BLaER1 treated with 17β-estradiol and CSF1 and Interleukin-3, amounts not matched to agents 10 nM and 100 nM (cell line): ENCODE measurements at regions not wholly inside any gene's neighbourhood (a gene's known extent, or its start where the extent isn't known, plus 50 kb on each side); places are given as distances from the start of the nearest gene placed in this dataset.

Experiments
- H3K27ac ChIP-seq, 11 experiments: shearing (Covaris generic); formaldehyde crosslinking; 2 replicates each; pipeline ENCODE4 v1.8.1; 2022
- H3K27me3 ChIP-seq, 11 experiments: shearing (Covaris generic); formaldehyde crosslinking; 2 replicates each; pipeline ENCODE4 v1.8.1; 2022
- H3K36me3 ChIP-seq, 11 experiments: shearing (Covaris generic); formaldehyde crosslinking; 2 replicates each; pipeline ENCODE4 v1.8.1; 2022
- H3K4me1 ChIP-seq, 10 experiments: shearing (Covaris generic); formaldehyde crosslinking; 2 replicates each; pipeline ENCODE4 v1.8.1; 2022
- H3K4me2 ChIP-seq, 11 experiments: shearing (Covaris generic); formaldehyde crosslinking; 2 replicates each; pipeline ENCODE4 v1.8.1; 2022
- H3K4me3 ChIP-seq, 10 experiments: shearing (Covaris generic); formaldehyde crosslinking; 2 replicates each; pipeline ENCODE4 v1.8.1; 2022
- H3K9ac ChIP-seq, 11 experiments: shearing (Covaris generic); formaldehyde crosslinking; 2 replicates each; pipeline ENCODE4 v1.8.1; 2022
- H3K9me3 ChIP-seq, 11 experiments: shearing (Covaris generic); formaldehyde crosslinking; replicated peaks in 1 of 11; 2 replicates each; pipeline ENCODE4 v1.8.1; 2022
- H4K20me1 ChIP-seq, 11 experiments: shearing (Covaris generic); formaldehyde crosslinking; 2 replicates each; pipeline ENCODE4 v1.8.1; 2022
- Cebpa-rat ChIP-seq, 11 experiments: shearing (Covaris generic); IDR thresholded peaks; 2 replicates each; pipeline ENCODE4 v1.8.1; 2022

- Histone ChIP-seq H3K27me3 (no peaks in the 10 kb centered on the region), H3K4me1 (no peaks in the 10 kb centered on the region), H3K9me3 (no peaks in the 10 kb centered on the region), H3K9ac (no peak overlapping the region), H4K20me1 (no peaks in the 10 kb centered on the region), H3K27ac (no peak overlapping the region), H3K36me3 (no peaks in the 10 kb centered on the region), H3K4me2 (no peak overlapping the region), H3K4me3 (no peak overlapping the region)
- TF ChIP-seq Cebpa-rat (IDR thresholded peaks at IDR 0.05), result no peak
These were observed 77.4 kb downstream of the INHBB start for GRCh38 chr2:120423167-120423943.

- Histone ChIP-seq H3K9me3 (no peaks in the 10 kb centered on the region), H4K20me1 (no peaks in the 10 kb centered on the region), H3K4me2 (no peak overlapping the region), H3K36me3 (no peaks in the 10 kb centered on the region), H3K27me3 (no peaks in the 10 kb centered on the region), H3K27ac (no peak overlapping the region), H3K9ac (no peak overlapping the region), H3K4me1 (no peaks in the 10 kb centered on the region), H3K4me3 (no peak overlapping the region)
- no peak for TF ChIP-seq Cebpa-rat (IDR thresholded peaks at IDR 0.05)
These were observed 78.4 kb downstream of the INHBB start for GRCh38 chr2:120424274-120424796.

- H3K9ac ChIP-seq, result no peak overlapping the region
- no peaks in the 10 kb centered on the region for H3K27me3 ChIP-seq
These were observed 79.1 kb downstream of the INHBB start for GRCh38 chr2:120425014-120425413.

GRCh38 chr2:120428748-120429147 is 82.8 kb downstream of the INHBB start:
- no peak overlapping the region for H3K9ac ChIP-seq
- H3K4me2 ChIP-seq, result no peak overlapping the region
- no peak overlapping the region for H3K4me3 ChIP-seq
- H3K4me1 ChIP-seq, result peaks cover 0 to 13% (median 0%) of the 10 kb centered on the region in 10 experiments; a peak in 7 of 20 replicates
- TF ChIP-seq Cebpa-rat (IDR thresholded peaks at IDR 0.05), result no peak
- no peaks in the 10 kb centered on the region for H3K36me3 ChIP-seq
- no peaks in the 10 kb centered on the region for H4K20me1 ChIP-seq
- no peaks in the 10 kb centered on the region for H3K27me3 ChIP-seq
- H3K27ac ChIP-seq, result no peak overlapping the region
- H3K9me3 ChIP-seq, result no peaks in the 10 kb centered on the region

More at GRCh38 chr2:120425014-120425413, 79.1 kb downstream of the INHBB start:
- no peak overlapping the region for H3K4me3 ChIP-seq
- no peaks in the 10 kb centered on the region for H4K20me1 ChIP-seq
- H3K36me3 ChIP-seq, result no peaks in the 10 kb centered on the region
- no peak overlapping the region for H3K27ac ChIP-seq
- no peaks in the 10 kb centered on the region for H3K9me3 ChIP-seq
- TF ChIP-seq Cebpa-rat (IDR thresholded peaks at IDR 0.05), result no peak
- peaks cover 0 to 5% (median 0%) of the 10 kb centered on the region in 10 experiments; a peak in 6 of 20 replicates for H3K4me1 ChIP-seq
- no peak overlapping the region for H3K4me2 ChIP-seq

- Histone ChIP-seq H3K9ac (no peak overlapping the region), H3K27me3 (no peaks in the 10 kb centered on the region), H4K20me1 (peaks cover 0 to under 1% (median 0%) of the 10 kb centered on the region in 11 experiments; a peak in 2 of 22 replicates), H3K36me3 (no peaks in the 10 kb centered on the region), H3K4me3 (no peak overlapping the region), H3K27ac (no peak overlapping the region), H3K4me2 (peak overlapping the region in 4 of 11 experiments; percentile 4 to 32 (median 8); a peak in 4 of 22 replicates), H3K4me1 (peaks cover 0 to 13% (median 0%) of the 10 kb centered on the region in 10 experiments; a peak in 7 of 20 replicates), H3K9me3 (no peaks in the 10 kb centered on the region)
- no peak for TF ChIP-seq Cebpa-rat (IDR thresholded peaks at IDR 0.05)
These were observed 83.9 kb downstream of the INHBB start for GRCh38 chr2:120429586-120430500.

GRCh38 chr2:120430501-120430830 is 84.5 kb downstream of the INHBB start:
- Histone ChIP-seq H3K4me2 (peak overlapping the region in 4 of 11 experiments; percentile 4 to 32 (median 8); a peak in 4 of 22 replicates), H3K27me3 (no peaks in the 10 kb centered on the region), H3K9me3 (no peaks in the 10 kb centered on the region), H3K36me3 (no peaks in the 10 kb centered on the region), H3K27ac (no peak overlapping the region), H3K4me1 (peaks cover 0 to 13% (median 0%) of the 10 kb centered on the region in 10 experiments; a peak in 7 of 20 replicates), H4K20me1 (peaks cover 0 to 6% (median 0%) of the 10 kb centered on the region in 11 experiments; a peak in 2 of 22 replicates), H3K4me3 (no peak overlapping the region), H3K9ac (no peak overlapping the region)
- no peak for TF ChIP-seq Cebpa-rat (IDR thresholded peaks at IDR 0.05)

- Histone ChIP-seq H3K36me3 (no peaks in the 10 kb centered on the region), H3K4me2 (peak overlapping the region in 2 of 11 experiments; percentile 7 to 32; a peak in 1 of 22 replicates), H4K20me1 (peaks cover 0 to 10% (median 0%) of the 10 kb centered on the region in 11 experiments; a peak in 2 of 22 replicates), H3K27ac (no peak overlapping the region), H3K4me1 (peaks cover 0 to 13% (median 0%) of the 10 kb centered on the region in 10 experiments; a peak in 7 of 20 replicates), H3K27me3 (no peaks in the 10 kb centered on the region), H3K9ac (no peak overlapping the region), H3K9me3 (no peaks in the 10 kb centered on the region), H3K4me3 (no peak overlapping the region)
- no peak for TF ChIP-seq Cebpa-rat (IDR thresholded peaks at IDR 0.05)
These were observed 85.0 kb downstream of the INHBB start for GRCh38 chr2:120430957-120431356.

- no peak overlapping the region for H3K4me2 ChIP-seq
- no peaks in the 10 kb centered on the region for H3K27me3 ChIP-seq
- peaks cover 0 to 13% (median 0%) of the 10 kb centered on the region in 10 experiments; a peak in 7 of 20 replicates for H3K4me1 ChIP-seq
- H3K9me3 ChIP-seq, result no peaks in the 10 kb centered on the region
- no peaks in the 10 kb centered on the region for H3K36me3 ChIP-seq
- H3K4me3 ChIP-seq, result no peak overlapping the region
- no peak overlapping the region for H3K9ac ChIP-seq
- H4K20me1 ChIP-seq, result peaks cover 0 to 10% (median 0%) of the 10 kb centered on the region in 11 experiments; a peak in 2 of 22 replicates
- no peak for TF ChIP-seq Cebpa-rat (IDR thresholded peaks at IDR 0.05)
- no peak overlapping the region for H3K27ac ChIP-seq
These were observed 85.7 kb downstream of the INHBB start for GRCh38 chr2:120431386-120432292.
